ENCODE measurements at regions not wholly inside any gene's neighbourhood (a gene's known extent, or its start where the extent isn't known, plus 50 kb on each side); places are given as distances from the start of the nearest gene placed in this dataset.

- no peak for DNase-seq (ENCODE audit: low spot score)
These were observed 179.4 kb downstream of the IRS1 start for GRCh38 chr2:226620176-226620575.

GRCh38 chr2:226619707-226620106 is 179.9 kb downstream of the IRS1 start:
- no peak for DNase-seq (ENCODE audit: low spot score)

- no peak for DNase-seq (ENCODE audit: low spot score)
These were observed 180.6 kb downstream of the IRS1 start for GRCh38 chr2:226618875-226619605.

- no peak for DNase-seq (ENCODE audit: low spot score)
These were observed 181.1 kb downstream of the IRS1 start for GRCh38 chr2:226618544-226618874.

GRCh38 chr2:226615891-226616290 is 183.7 kb downstream of the IRS1 start:
- DNase-seq (ENCODE audit: low spot score): no peak

GRCh38 chr2:226611944-226612318 is 187.7 kb downstream of the IRS1 start:
- DNase-seq (ENCODE audit: low spot score): no peak

GRCh38 chr2:226611196-226611943 is 188.2 kb downstream of the IRS1 start:
- DNase-seq (ENCODE audit: low spot score): no peak

- DNase-seq (ENCODE audit: low spot score): no peak
These were observed 190.3 kb downstream of the IRS1 start for GRCh38 chr2:226609366-226609765.

GRCh38 chr2:226608451-226608850 is 191.2 kb downstream of the IRS1 start:
- DNase-seq (ENCODE audit: low spot score): no peak

GRCh38 chr2:226607379-226607778 is 192.2 kb downstream of the IRS1 start:
- DNase-seq (ENCODE audit: low spot score): no peak

- no peak for DNase-seq (ENCODE audit: low spot score)
These were observed 194.0 kb downstream of the IRS1 start for GRCh38 chr2:226605642-226606041.

- DNase-seq (ENCODE audit: low spot score): no peak
These were observed 196.0 kb downstream of the IRS1 start for GRCh38 chr2:226603606-226604005.

- no peak for DNase-seq (ENCODE audit: low spot score)
These were observed 197.5 kb downstream of the IRS1 start for GRCh38 chr2:226601881-226602662.

- DNase-seq (ENCODE audit: low spot score): no peak
These were observed 198.8 kb downstream of the IRS1 start for GRCh38 chr2:226600802-226601201.

- DNase-seq (ENCODE audit: low spot score): no peak
These were observed 199.4 kb downstream of the IRS1 start for GRCh38 chr2:226600184-226600583.

GRCh38 chr2:226589043-226589442 is 210.6 kb downstream of the IRS1 start:
- no peak for DNase-seq (ENCODE audit: low spot score)

GRCh38 chr2:226585130-226585561 is 214.5 kb downstream of the IRS1 start:
- no peak for DNase-seq (ENCODE audit: low spot score)

GRCh38 chr2:226584518-226585055 is 215.0 kb downstream of the IRS1 start:
- no peak for DNase-seq (ENCODE audit: low spot score)

- no peak for DNase-seq (ENCODE audit: low spot score)
These were observed 215.9 kb downstream of the IRS1 start for GRCh38 chr2:226583715-226584114.

- DNase-seq (ENCODE audit: low spot score): no peak
These were observed 218.0 kb downstream of the IRS1 start for GRCh38 chr2:226581661-226582060.

GRCh38 chr2:226581004-226581403 is 218.6 kb downstream of the IRS1 start:
- DNase-seq (ENCODE audit: low spot score): no peak

- DNase-seq (ENCODE audit: low spot score): no peak
These were observed 219.2 kb downstream of the IRS1 start for GRCh38 chr2:226580403-226580802.

GRCh38 chr2:226579519-226579918 is 220.1 kb downstream of the IRS1 start:
- no peak for DNase-seq (ENCODE audit: low spot score)
